ENCODE measurements at regions not wholly inside any gene's neighbourhood (a gene's known extent, or its start where the extent isn't known, plus 50 kb on each side); places are given as distances from the start of the nearest gene placed in this dataset.

DNA sequence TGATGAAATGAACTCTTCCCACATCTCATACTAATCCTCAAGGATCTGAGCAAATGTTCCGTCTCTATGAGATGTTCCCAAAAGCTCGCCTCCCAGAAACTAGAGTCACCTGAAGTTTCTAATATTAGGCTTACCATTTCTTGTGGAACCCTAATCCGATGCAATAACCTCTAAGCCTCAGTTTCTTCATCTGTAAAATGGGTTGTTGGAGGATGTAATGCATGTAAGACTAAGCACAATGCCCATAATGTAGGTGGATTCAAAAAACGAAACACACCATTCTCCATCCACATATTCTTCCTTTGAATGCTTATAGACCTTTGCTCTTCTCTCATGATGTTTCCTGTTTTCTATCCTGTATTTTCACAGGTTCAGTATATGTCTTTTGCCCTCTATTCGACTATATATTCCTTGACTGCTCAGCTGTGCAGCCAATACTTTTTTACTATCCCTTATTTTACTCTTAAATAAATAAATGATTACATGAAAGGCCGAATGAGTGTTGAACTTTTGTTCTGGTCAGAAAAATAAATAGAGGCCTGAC lies 307.3 kb upstream of the G2E3 start:
- Histone ChIP-seq H3K9me3 (no peaks in the 10 kb centered on the region), H3K4me3 (no peak overlapping the region), H3K4me2 (no peak overlapping the region), H3K4me1 (no peaks in the 10 kb centered on the region), H3K27ac (no peak overlapping the region)
- FAIRE-seq (no peak), DNase-seq (ENCODE audit: low read depth in 1 of 2, low spot score in 1 of 2) (no peak), ATAC-seq (no peak)
- POLR2A ChIA-PET: no interaction called here
- 17% methylated on average over 6 of the region's 6 CpGs for WGBS (ENCODE audit: missing lambda C conversion rate)
- TF ChIP-seq, protein P1, sequence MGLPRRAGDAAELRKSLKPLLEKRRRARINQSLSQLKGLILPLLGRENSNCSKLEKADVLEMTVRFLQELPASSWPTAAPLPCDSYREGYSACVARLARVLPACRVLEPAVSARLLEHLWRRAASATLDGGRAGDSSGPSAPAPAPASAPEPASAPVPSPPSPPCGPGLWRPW (IDR thresholded peaks at IDR 0.05): no peak
- no peak for TF ChIP-seq HOXB13 (CRISPR knock-in tag; IDR thresholded peaks at IDR 0.05; ENCODE audit: low read depth)
- no peak for TF ChIP-seq HEYL (CRISPR knock-in tag; IDR thresholded peaks at IDR 0.05)
- no peak for TF ChIP-seq SREBF2 (IDR thresholded peaks at IDR 0.05)
- no peak for TF ChIP-seq TP53 (CRISPR knock-in tag; IDR thresholded peaks at IDR 0.05)
- no peak for TF ChIP-seq KDM1A (IDR thresholded peaks at IDR 0.05; ENCODE audit: low read depth)
- TF ChIP-seq ESRRA (IDR thresholded peaks at IDR 0.05; ENCODE audit: borderline replicate concordance, low read length): no peak
- CTCF ChIA-PET: interaction anchor here (0.9 to 2.7 kb wide), 2 partner anchors 19 to 37 kb away, joined by 3 to 9 read pairs; no protein-coding TSS in a partner anchor

DNA sequence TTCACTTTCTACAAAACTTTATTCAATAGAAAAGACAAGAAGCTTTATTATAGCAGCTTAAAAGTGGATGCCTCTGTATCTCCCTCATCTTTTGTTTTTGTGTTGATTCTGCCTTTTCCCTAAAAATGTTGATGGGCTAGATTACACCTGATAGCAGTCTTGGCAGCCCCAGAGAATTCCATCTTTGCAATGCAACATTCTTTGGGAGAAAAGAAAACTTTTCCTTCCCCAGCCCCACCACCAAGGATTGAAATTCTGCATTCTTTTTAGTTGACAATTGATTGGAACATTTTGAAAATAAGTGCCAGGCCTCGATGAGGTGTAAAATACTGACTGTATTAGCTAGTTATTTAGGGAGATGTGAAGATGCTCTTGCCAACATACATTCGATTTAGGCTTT lies 306.8 kb upstream of the G2E3 start:
- H3K9me3 ChIP-seq: no peaks in the 10 kb centered on the region
- DNase-seq (ENCODE audit: low read depth in 1 of 2, low spot score in 1 of 2): no peak
- H3K4me3 ChIP-seq: no peak overlapping the region
- no peak overlapping the region for H3K27ac ChIP-seq
- ATAC-seq: no peak
- CTCF ChIA-PET: interaction anchor here (2.7 kb wide), 1 partner anchor 19 kb away, joined by 9 read pairs; no protein-coding TSS in a partner anchor
- POLR2A ChIA-PET: no interaction called here
- no peak for FAIRE-seq
- no peak for TF ChIP-seq HOXB5 (CRISPR knock-in tag; IDR thresholded peaks at IDR 0.05)
- TF ChIP-seq, protein P2, sequence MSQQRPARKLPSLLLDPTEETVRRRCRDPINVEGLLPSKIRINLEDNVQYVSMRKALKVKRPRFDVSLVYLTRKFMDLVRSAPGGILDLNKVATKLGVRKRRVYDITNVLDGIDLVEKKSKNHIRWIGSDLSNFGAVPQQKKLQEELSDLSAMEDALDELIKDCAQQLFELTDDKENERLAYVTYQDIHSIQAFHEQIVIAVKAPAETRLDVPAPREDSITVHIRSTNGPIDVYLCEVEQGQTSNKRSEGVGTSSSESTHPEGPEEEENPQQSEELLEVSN (IDR thresholded peaks at IDR 0.05; ENCODE audit: borderline replicate concordance, low read depth): no peak
- 2% methylated on average over 2 of the region's 2 CpGs for WGBS (ENCODE audit: missing lambda C conversion rate)
- no peak overlapping the region for H3K4me2 ChIP-seq
- H3K4me1 ChIP-seq: no peaks in the 10 kb centered on the region

DNA sequence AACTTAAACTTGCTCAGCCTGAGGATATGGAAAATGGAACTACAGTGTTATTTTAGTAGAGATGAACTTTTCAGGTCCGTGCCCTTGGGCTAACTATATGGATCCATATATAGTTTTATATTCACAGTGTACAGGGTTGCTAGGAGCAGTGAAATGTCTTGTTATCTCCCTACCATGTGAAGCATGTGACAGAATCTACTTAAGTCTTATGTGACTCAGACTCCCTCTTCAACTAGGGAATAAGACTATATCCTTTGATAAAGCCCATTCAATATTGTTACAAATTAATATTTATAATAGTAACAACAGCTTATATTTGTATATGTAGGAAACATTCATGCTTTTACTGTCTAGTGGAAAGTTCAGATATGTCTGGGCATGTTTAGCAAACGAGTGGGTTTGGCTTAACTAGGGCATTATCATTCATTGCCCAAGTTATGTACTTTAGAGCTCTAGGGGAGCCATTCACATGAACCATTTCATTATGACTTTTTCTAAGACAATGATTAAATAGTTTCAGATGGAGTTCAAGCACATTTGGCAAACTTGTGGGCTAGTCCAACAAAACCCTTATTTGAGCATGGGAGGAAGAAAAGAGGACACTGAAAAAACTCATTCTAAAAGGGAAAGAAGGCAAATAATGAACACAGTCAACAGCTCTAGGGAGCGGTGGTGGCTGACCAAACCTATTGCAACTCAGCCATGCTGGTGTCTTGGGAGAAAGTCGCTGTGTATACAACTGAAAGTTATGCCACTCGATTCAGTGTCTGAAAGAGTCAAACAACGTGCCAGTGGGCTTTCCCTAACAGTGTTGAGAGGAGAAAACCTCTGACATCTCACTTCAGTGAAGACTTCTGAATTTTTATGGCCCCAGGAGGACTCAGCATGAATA lies 305.9 kb upstream of the G2E3 start:
- Histone ChIP-seq H3K4me3 (no peak overlapping the region), H3K4me2 (no peak overlapping the region), H3K9me3 (no peaks in the 10 kb centered on the region), H3K4me1 (no peaks in the 10 kb centered on the region), H3K27ac (no peak overlapping the region)
- POLR2A ChIA-PET: no interaction called here
- no peak for FAIRE-seq
- CTCF ChIA-PET: interaction anchor here (2.7 kb wide), 1 partner anchor 18 kb away, joined by 9 read pairs; no protein-coding TSS in a partner anchor
- no peak for ATAC-seq
- TF ChIP-seq, protein P3, sequence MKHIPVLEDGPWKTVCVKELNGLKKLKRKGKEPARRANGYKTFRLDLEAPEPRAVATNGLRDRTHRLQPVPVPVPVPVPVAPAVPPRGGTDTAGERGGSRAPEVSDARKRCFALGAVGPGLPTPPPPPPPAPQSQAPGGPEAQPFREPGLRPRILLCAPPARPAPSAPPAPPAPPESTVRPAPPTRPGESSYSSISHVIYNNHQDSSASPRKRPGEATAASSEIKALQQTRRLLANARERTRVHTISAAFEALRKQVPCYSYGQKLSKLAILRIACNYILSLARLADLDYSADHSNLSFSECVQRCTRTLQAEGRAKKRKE (CRISPR knock-in tag; IDR thresholded peaks at IDR 0.05; ENCODE audit: low read depth): no peak
- TF ChIP-seq EHMT2 (IDR thresholded peaks at IDR 0.05; ENCODE audit: low read depth): no peak
- no peak for TF ChIP-seq RARB (CRISPR knock-in tag; IDR thresholded peaks at IDR 0.05)
- no peak for TF ChIP-seq BHLHE40 (IDR thresholded peaks at IDR 0.05; ENCODE audit: low read depth, low read length)
- no peak for TF ChIP-seq CBX8 (IDR thresholded peaks at IDR 0.05)
- TF ChIP-seq MYC (IDR thresholded peaks at IDR 0.05; ENCODE audit: borderline replicate concordance, low read length): no peak
- TF ChIP-seq ZC3H11A (IDR thresholded peaks at IDR 0.05): no peak
- TF ChIP-seq NR3C1 (IDR thresholded peaks at IDR 0.05): no peak
- TF ChIP-seq, protein P4, sequence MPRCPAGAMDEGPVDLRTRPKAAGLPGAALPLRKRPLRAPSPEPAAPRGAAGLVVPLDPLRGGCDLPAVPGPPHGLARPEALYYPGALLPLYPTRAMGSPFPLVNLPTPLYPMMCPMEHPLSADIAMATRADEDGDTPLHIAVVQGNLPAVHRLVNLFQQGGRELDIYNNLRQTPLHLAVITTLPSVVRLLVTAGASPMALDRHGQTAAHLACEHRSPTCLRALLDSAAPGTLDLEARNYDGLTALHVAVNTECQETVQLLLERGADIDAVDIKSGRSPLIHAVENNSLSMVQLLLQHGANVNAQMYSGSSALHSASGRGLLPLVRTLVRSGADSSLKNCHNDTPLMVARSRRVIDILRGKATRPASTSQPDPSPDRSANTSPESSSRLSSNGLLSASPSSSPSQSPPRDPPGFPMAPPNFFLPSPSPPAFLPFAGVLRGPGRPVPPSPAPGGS (IDR thresholded peaks at IDR 0.05): no peak
- TF ChIP-seq HEYL (CRISPR knock-in tag; IDR thresholded peaks at IDR 0.05): no peak
- no peak for TF ChIP-seq KDM5A (IDR thresholded peaks at IDR 0.05)
- TF ChIP-seq POLR2AphosphoS2 (conservative IDR thresholded peaks at IDR 0.05; ENCODE audit: low read length): no peak
- TF ChIP-seq, protein P1 (IDR thresholded peaks at IDR 0.05): no peak
- no peak for TF ChIP-seq NPAS2 (CRISPR knock-in tag; IDR thresholded peaks at IDR 0.05; ENCODE audit: borderline replicate concordance)
- TF ChIP-seq JUNB (IDR thresholded peaks at IDR 0.05): no peak
- TF ChIP-seq HOXB13 (CRISPR knock-in tag; IDR thresholded peaks at IDR 0.05; ENCODE audit: low read depth): no peak
- TF ChIP-seq FOSB (CRISPR knock-in tag; IDR thresholded peaks at IDR 0.05): no peak
- no peak for TF ChIP-seq HDAC2 (IDR thresholded peaks at IDR 0.05)
- TF ChIP-seq SREBF2 (IDR thresholded peaks at IDR 0.05): no peak
- 11% methylated on average over 6 of the region's 6 CpGs for WGBS (ENCODE audit: missing lambda C conversion rate)
- no peak for DNase-seq (ENCODE audit: low read depth in 1 of 2, low spot score in 1 of 2)
